ENCODE measurements at regions not wholly inside any gene's neighbourhood (a gene's known extent, or its start where the extent isn't known, plus 50 kb on each side); places are given as distances from the start of the nearest gene placed in this dataset.
"Not testable (repeated sequence)": the region's sequence is repeated elsewhere in the genome, so short reads cannot be mapped to it uniquely, and the experiment has no call there.

GRCh38 chr21:28423521-28424190, 569.0 kb downstream of the LTN1 start:
- DNase-seq (ENCODE audit: low read depth in 3 of 3) = no peak

GRCh38 chr21:28421716-28422524, 570.8 kb downstream of the LTN1 start:
- DNase-seq (ENCODE audit: low read depth in 3 of 3) = no peak

- DNase-seq (ENCODE audit: low read depth in 3 of 3) = no peak
Measured at GRCh38 chr21:28419811-28420210, 572.9 kb downstream of the LTN1 start.

GRCh38 chr21:28418726-28419514, 573.8 kb downstream of the LTN1 start:
- no peak for DNase-seq (ENCODE audit: low read depth in 3 of 3)

- DNase-seq (ENCODE audit: low read depth in 3 of 3) = no peak
Measured at GRCh38 chr21:28410256-28410655, 582.4 kb downstream of the LTN1 start.

- no peak for DNase-seq (ENCODE audit: low read depth in 3 of 3)
Measured at GRCh38 chr21:28402616-28402989, 590.1 kb downstream of the LTN1 start.

GRCh38 chr21:28397040-28397439, 595.6 kb downstream of the LTN1 start:
- no peak for DNase-seq (ENCODE audit: low read depth in 3 of 3)

- no peak for DNase-seq (ENCODE audit: low read depth in 3 of 3)
Measured at GRCh38 chr21:28396421-28396820, 596.3 kb downstream of the LTN1 start.

GRCh38 chr21:28393279-28393678, 599.4 kb downstream of the LTN1 start:
- DNase-seq (ENCODE audit: low read depth in 3 of 3) = no peak

GRCh38 chr21:28391938-28392849, 600.5 kb downstream of the LTN1 start:
- DNase-seq (ENCODE audit: low read depth in 3 of 3) = no peak

GRCh38 chr21:28387220-28387619, 605.5 kb downstream of the LTN1 start:
- no peak for DNase-seq (ENCODE audit: low read depth in 3 of 3)

- DNase-seq (ENCODE audit: low read depth in 3 of 3) = no peak
Measured at GRCh38 chr21:28385845-28386244, 606.8 kb downstream of the LTN1 start.

- not testable (repeated sequence) for DNase-seq (ENCODE audit: low read depth in 3 of 3)
Measured at GRCh38 chr21:28381000-28381745, 611.5 kb downstream of the LTN1 start.

GRCh38 chr21:28380241-28380640, 612.4 kb downstream of the LTN1 start:
- DNase-seq (ENCODE audit: low read depth in 3 of 3) = no peak

- DNase-seq (ENCODE audit: low read depth in 3 of 3) = no peak
Measured at GRCh38 chr21:28378026-28378425, 614.7 kb downstream of the LTN1 start.

- DNase-seq (ENCODE audit: low read depth in 3 of 3) = no peak
Measured at GRCh38 chr21:28375708-28376385, 616.8 kb downstream of the LTN1 start.

GRCh38 chr21:28374881-28375280, 617.8 kb downstream of the LTN1 start:
- no peak for DNase-seq (ENCODE audit: low read depth in 3 of 3)

- no peak for DNase-seq (ENCODE audit: low read depth in 3 of 3)
Measured at GRCh38 chr21:28371713-28372112, 621.0 kb downstream of the LTN1 start.

GRCh38 chr21:28359300-28359699, 633.4 kb downstream of the LTN1 start:
- no peak for DNase-seq (ENCODE audit: low read depth in 3 of 3)

- DNase-seq (ENCODE audit: low read depth in 3 of 3) = no peak
Measured at GRCh38 chr21:28358702-28359101, 634.0 kb downstream of the LTN1 start.
